ENCODE measurements at regions not wholly inside any gene's neighbourhood (a gene's known extent, or its start where the extent isn't known, plus 50 kb on each side); places are given as distances from the start of the nearest gene placed in this dataset.
"Not testable (repeated sequence)": the region's sequence is repeated elsewhere in the genome, so short reads cannot be mapped to it uniquely, and the experiment has no call there.

GRCh38 chr3:152770296-152770695 lies 64.6 kb upstream of the P2RY1 start:
- intact Hi-C loops (cut with DNase I; ENCODE audit: low total_unique reads): no loop called here
- no peak for DNase-seq

GRCh38 chr3:152771120-152771519 lies 63.8 kb upstream of the P2RY1 start:
- no peak overlapping the region for H3K4me3 ChIP-seq
- H3K4me1 ChIP-seq: no peaks in the 10 kb centered on the region
- TF ChIP-seq CTCF (IDR thresholded peaks at IDR 0.05): no peak
- H3K9me3 ChIP-seq: no peaks in the 10 kb centered on the region
- no peak overlapping the region for H3K27ac ChIP-seq
- H3K36me3 ChIP-seq: no peaks in the 10 kb centered on the region
- no peaks in the 10 kb centered on the region for H3K27me3 ChIP-seq
- DNase-seq: no peak
- intact Hi-C loops (cut with DNase I; ENCODE audit: low total_unique reads): no loop called here

More at GRCh38 chr3:152770296-152770695, 64.6 kb upstream of the P2RY1 start:
- Histone ChIP-seq H3K4me1 (no peaks in the 10 kb centered on the region), H3K4me3 (no peak overlapping the region), H3K27me3 (no peaks in the 10 kb centered on the region), H3K36me3 (no peaks in the 10 kb centered on the region), H3K9me3 (no peaks in the 10 kb centered on the region), H3K27ac (no peak overlapping the region)
- no peak for TF ChIP-seq CTCF (IDR thresholded peaks at IDR 0.05)

- no peaks in the 10 kb centered on the region for H3K4me1 ChIP-seq
- no peak for TF ChIP-seq CTCF (IDR thresholded peaks at IDR 0.05)
- DNase-seq: no peak
- no peak overlapping the region for H3K27ac ChIP-seq
- H3K9me3 ChIP-seq: no peaks in the 10 kb centered on the region
- no peak overlapping the region for H3K4me3 ChIP-seq
- no peaks in the 10 kb centered on the region for H3K27me3 ChIP-seq
- H3K36me3 ChIP-seq: no peaks in the 10 kb centered on the region
- intact Hi-C loops (cut with DNase I; ENCODE audit: low total_unique reads): no loop called here
These were observed 62.2 kb upstream of the P2RY1 start for GRCh38 chr3:152772674-152773225.

GRCh38 chr3:152773633-152774032 lies 61.3 kb upstream of the P2RY1 start:
- DNase-seq: no peak
- Histone ChIP-seq H3K4me3 (no peak overlapping the region), H3K4me1 (no peaks in the 10 kb centered on the region), H3K9me3 (no peaks in the 10 kb centered on the region), H3K27me3 (no peaks in the 10 kb centered on the region), H3K27ac (no peak overlapping the region), H3K36me3 (no peaks in the 10 kb centered on the region)
- no peak for TF ChIP-seq CTCF (IDR thresholded peaks at IDR 0.05)
- intact Hi-C loops (cut with DNase I; ENCODE audit: low total_unique reads): no loop called here

GRCh38 chr3:152774230-152774629 lies 60.7 kb upstream of the P2RY1 start:
- not testable (repeated sequence) for H3K27ac ChIP-seq

GRCh38 chr3:152778022-152778421 lies 56.9 kb upstream of the P2RY1 start:
- H3K27me3 ChIP-seq: no peaks in the 10 kb centered on the region
- H3K36me3 ChIP-seq: no peaks in the 10 kb centered on the region
- no peak for TF ChIP-seq CTCF (IDR thresholded peaks at IDR 0.05)
- no peak overlapping the region for H3K27ac ChIP-seq
- no peaks in the 10 kb centered on the region for H3K9me3 ChIP-seq
- no peak overlapping the region for H3K4me3 ChIP-seq
- peaks cover 0 to 5% (median 0%) of the 10 kb centered on the region in 4 donors for H3K4me1 ChIP-seq
- DNase-seq: no peak
- intact Hi-C loops (cut with DNase I; ENCODE audit: low total_unique reads): no loop called here

More at GRCh38 chr3:152774230-152774629, 60.7 kb upstream of the P2RY1 start:
- intact Hi-C loops (cut with DNase I; ENCODE audit: low total_unique reads); H3K4me3 ChIP-seq; H3K9me3 ChIP-seq; H3K4me1 ChIP-seq; H3K27me3 ChIP-seq; H3K36me3 ChIP-seq; DNase-seq: not testable (repeated sequence)
